HepG2 (cell line): ENCODE measurements at regions not wholly inside any gene's neighbourhood (a gene's known extent, or its start where the extent isn't known, plus 50 kb on each side); places are given as distances from the start of the nearest gene placed in this dataset.

Experiments
- HNF4G ChIP-seq, 2 experiments: sonication (generic) in 1 of 2; formaldehyde crosslinking in 1 of 2; IDR thresholded peaks; 2 replicates each; pipeline versions ENCODE4 v1.4.0 to v1.6.1; 2011 to 2020; ENCODE audit warnings: borderline replicate concordance in 2 of 2, low read depth in 2 of 2, mild to moderate bottlenecking in 2 of 2, low read length in 1 of 2, missing genetic modification reagents in 1 of 2, moderate library complexity in 1 of 2
- KLF16 ChIP-seq, 2 experiments: sonication (generic) in 1 of 2; formaldehyde crosslinking in 1 of 2; IDR thresholded peaks; 2 replicates each; pipeline versions ENCODE4 v1.6.1 to v1.8.0; 2016 to 2023; ENCODE audit warnings: missing genetic modification reagents in 2 of 2, missing compliant biosample characterization in 1 of 2
- SMARCC2 ChIP-seq: fragments of 450-650 bp; IDR thresholded peaks from 2 replicates; pipeline ENCODE4 v1.6.1; 2017; ENCODE audit warnings: antibody characterized with exemption, mild to moderate bottlenecking
- TF ChIP-seq, protein P1 (sequence below): sonication (generic); formaldehyde crosslinking; IDR thresholded peaks from 2 replicates; pipeline ENCODE4 v1.5.0; 2020; ENCODE audit warnings: mild to moderate bottlenecking, missing genetic modification reagents, moderate library complexity
- TF ChIP-seq, protein P2 (sequence below): sonication (generic); formaldehyde crosslinking; IDR thresholded peaks from 2 replicates; pipeline ENCODE4 v1.5.0; 2020; ENCODE audit warnings: mild to moderate bottlenecking, missing genetic modification reagents, borderline replicate concordance

- no peak for TF ChIP-seq SMARCC2
- TF ChIP-seq, protein P1, sequence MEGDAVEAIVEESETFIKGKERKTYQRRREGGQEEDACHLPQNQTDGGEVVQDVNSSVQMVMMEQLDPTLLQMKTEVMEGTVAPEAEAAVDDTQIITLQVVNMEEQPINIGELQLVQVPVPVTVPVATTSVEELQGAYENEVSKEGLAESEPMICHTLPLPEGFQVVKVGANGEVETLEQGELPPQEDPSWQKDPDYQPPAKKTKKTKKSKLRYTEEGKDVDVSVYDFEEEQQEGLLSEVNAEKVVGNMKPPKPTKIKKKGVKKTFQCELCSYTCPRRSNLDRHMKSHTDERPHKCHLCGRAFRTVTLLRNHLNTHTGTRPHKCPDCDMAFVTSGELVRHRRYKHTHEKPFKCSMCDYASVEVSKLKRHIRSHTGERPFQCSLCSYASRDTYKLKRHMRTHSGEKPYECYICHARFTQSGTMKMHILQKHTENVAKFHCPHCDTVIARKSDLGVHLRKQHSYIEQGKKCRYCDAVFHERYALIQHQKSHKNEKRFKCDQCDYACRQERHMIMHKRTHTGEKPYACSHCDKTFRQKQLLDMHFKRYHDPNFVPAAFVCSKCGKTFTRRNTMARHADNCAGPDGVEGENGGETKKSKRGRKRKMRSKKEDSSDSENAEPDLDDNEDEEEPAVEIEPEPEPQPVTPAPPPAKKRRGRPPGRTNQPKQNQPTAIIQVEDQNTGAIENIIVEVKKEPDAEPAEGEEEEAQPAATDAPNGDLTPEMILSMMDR (CRISPR knock-in tag), result no peak
- TF ChIP-seq KLF16 (CRISPR knock-in tag; IDR thresholded peaks at IDR 0.05), result no peak
- TF ChIP-seq, protein P2, sequence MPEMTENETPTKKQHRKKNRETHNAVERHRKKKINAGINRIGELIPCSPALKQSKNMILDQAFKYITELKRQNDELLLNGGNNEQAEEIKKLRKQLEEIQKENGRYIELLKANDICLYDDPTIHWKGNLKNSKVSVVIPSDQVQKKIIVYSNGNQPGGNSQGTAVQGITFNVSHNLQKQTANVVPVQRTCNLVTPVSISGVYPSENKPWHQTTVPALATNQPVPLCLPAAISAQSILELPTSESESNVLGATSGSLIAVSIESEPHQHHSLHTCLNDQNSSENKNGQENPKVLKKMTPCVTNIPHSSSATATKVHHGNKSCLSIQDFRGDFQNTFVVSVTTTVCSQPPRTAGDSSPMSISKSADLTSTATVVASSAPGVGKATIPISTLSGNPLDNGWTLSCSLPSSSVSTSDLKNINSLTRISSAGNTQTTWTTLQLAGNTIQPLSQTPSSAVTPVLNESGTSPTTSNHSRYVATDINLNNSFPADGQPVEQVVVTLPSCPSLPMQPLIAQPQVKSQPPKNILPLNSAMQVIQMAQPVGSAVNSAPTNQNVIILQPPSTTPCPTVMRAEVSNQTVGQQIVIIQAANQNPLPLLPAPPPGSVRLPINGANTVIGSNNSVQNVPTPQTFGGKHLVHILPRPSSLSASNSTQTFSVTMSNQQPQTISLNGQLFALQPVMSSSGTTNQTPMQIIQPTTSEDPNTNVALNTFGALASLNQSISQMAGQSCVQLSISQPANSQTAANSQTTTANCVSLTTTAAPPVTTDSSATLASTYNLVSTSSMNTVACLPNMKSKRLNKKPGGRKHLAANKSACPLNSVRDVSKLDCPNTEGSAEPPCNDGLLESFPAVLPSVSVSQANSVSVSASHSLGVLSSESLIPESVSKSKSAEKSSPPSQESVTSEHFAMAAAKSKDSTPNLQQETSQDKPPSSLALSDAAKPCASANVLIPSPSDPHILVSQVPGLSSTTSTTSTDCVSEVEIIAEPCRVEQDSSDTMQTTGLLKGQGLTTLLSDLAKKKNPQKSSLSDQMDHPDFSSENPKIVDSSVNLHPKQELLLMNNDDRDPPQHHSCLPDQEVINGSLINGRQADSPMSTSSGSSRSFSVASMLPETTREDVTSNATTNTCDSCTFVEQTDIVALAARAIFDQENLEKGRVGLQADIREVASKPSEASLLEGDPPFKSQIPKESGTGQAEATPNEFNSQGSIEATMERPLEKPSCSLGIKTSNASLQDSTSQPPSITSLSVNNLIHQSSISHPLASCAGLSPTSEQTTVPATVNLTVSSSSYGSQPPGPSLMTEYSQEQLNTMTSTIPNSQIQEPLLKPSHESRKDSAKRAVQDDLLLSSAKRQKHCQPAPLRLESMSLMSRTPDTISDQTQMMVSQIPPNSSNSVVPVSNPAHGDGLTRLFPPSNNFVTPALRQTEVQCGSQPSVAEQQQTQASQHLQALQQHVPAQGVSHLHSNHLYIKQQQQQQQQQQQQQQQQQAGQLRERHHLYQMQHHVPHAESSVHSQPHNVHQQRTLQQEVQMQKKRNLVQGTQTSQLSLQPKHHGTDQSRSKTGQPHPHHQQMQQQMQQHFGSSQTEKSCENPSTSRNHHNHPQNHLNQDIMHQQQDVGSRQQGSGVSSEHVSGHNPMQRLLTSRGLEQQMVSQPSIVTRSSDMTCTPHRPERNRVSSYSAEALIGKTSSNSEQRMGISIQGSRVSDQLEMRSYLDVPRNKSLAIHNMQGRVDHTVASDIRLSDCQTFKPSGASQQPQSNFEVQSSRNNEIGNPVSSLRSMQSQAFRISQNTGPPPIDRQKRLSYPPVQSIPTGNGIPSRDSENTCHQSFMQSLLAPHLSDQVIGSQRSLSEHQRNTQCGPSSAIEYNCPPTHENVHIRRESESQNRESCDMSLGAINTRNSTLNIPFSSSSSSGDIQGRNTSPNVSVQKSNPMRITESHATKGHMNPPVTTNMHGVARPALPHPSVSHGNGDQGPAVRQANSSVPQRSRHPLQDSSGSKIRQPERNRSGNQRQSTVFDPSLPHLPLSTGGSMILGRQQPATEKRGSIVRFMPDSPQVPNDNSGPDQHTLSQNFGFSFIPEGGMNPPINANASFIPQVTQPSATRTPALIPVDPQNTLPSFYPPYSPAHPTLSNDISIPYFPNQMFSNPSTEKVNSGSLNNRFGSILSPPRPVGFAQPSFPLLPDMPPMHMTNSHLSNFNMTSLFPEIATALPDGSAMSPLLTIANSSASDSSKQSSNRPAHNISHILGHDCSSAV (CRISPR knock-in tag), result no peak
- TF ChIP-seq HNF4G (IDR thresholded peaks at IDR 0.05; ENCODE audit: borderline replicate concordance, low read depth, low read length), result no peak
- no peak for TF ChIP-seq HNF4G (CRISPR knock-in tag; IDR thresholded peaks at IDR 0.05; ENCODE audit: borderline replicate concordance, low read depth)
Observed at GRCh38 chr3:132981719-132982118, 56.5 kb upstream of the TMEM108 start.
